K562 (cell line): ENCODE measurements at regions not wholly inside any gene's neighbourhood (a gene's known extent, or its start where the extent isn't known, plus 50 kb on each side); places are given as distances from the start of the nearest gene placed in this dataset.

Source experiments
- ATAC-seq: fragments of 200-7000 bp; cut with Tn5 transposase; 3 replicates; pipeline ENCODE4 v1.9.1; 2020; ENCODE audit warnings: moderate library complexity
- BruUV-seq: library from RNA; stranded (reverse); fragments of 400-500 nt; replicated peaks from 2 replicates; lab custom pipeline; 2021; lab: Mats Ljungman, UMichigan
- CTCF ChIA-PET: fragments of 300-600 bp; formaldehyde crosslinking; extraction: SDS; loops from one replicate; lab custom pipeline; 2021; ENCODE audit warnings: low intra/inter-chr PET ratio; lab: Yijun Ruan, JAX
- POLR2A ChIA-PET: fragments of 300-600, 350-650 bp; sonication (Branson Sonifier 250); formaldehyde crosslinking; extraction: SDS; loops from one replicate; lab custom pipeline; 2021; ENCODE audit warnings: antibody characterized with exemption, inconsistent platforms; lab: Yijun Ruan, JAX
- DNase-seq, 4 experiments: peaks; one replicate each; pipeline versions ENCODE4 v3.0.0 to v3.0.0-alpha.2; 2011 to 2018; ENCODE audit warnings: low spot score in 3 of 4, mixed read lengths in 3 of 4; ENCODE audit errors: extremely low read depth in 1 of 4
- FAIRE-seq: peaks from 2 replicates; lab custom pipeline; 2011; peaks lifted over from hg19 to GRCh38; lab: Jason Lieb, UNC
- H2AFZ ChIP-seq: 2 replicates; pipeline ENCODE4 v1.6.0; 2011; ENCODE audit warnings: low read depth, low read length, control low read depth, inconsistent platforms
- H3K27ac ChIP-seq: fragments of 200-600 bp; 3 replicates; pipeline ENCODE4 v1.8.0; 2011; ENCODE audit warnings: low read depth, mild to moderate bottlenecking, control low read depth, inconsistent platforms, low read length, moderate library complexity, mixed read lengths; ENCODE audit errors: extremely low read depth
- H3K27me3 ChIP-seq, 2 experiments: fragments of 300-600 bp in 1 of 2; 2 replicates in 1 of 2; 3 replicates in 1 of 2; pipeline versions ENCODE4 v1.6.0 to v1.8.0; 2011; ENCODE audit warnings: inconsistent platforms in 2 of 2, low read length in 2 of 2, mild to moderate bottlenecking in 1 of 2, mixed read lengths in 1 of 2, moderate library complexity in 1 of 2; ENCODE audit not compliant: control insufficient read depth in 2 of 2, insufficient read depth in 2 of 2
- H3K36me3 ChIP-seq: fragments of 300-600 bp; 3 replicates; pipeline ENCODE4 v1.8.0; 2011; ENCODE audit warnings: mild to moderate bottlenecking, low read length, inconsistent platforms; ENCODE audit not compliant: control insufficient read depth, insufficient read depth
- H3K4me1 ChIP-seq, 2 experiments: fragments of 200-600 bp in 1 of 2; replicated peaks in 1 of 2; 2 replicates in 1 of 2; 3 replicates in 1 of 2; pipeline versions ENCODE4 v1.5.1 to v1.8.0; 2011; ENCODE audit warnings: inconsistent platforms in 2 of 2, low read length in 2 of 2, mild to moderate bottlenecking in 1 of 2, mixed read lengths in 1 of 2, moderate library complexity in 1 of 2; ENCODE audit not compliant: control insufficient read depth in 2 of 2, insufficient read depth in 2 of 2
- H3K4me2 ChIP-seq: 2 replicates; pipeline ENCODE4 v1.6.1; 2011; ENCODE audit warnings: low read length, control low read depth, inconsistent platforms, mixed read lengths; ENCODE audit not compliant: insufficient read depth
- H3K4me3 ChIP-seq: fragments of 200-600 bp; sonication (generic), shearing (Covaris generic); 2 replicates; pipeline ENCODE4 v1.5.1; 2016; ENCODE audit warnings: control low read depth, inconsistent platforms
- H3K79me2 ChIP-seq: fragments of 200-600 bp; 3 replicates; pipeline ENCODE4 v1.8.0; 2011; ENCODE audit warnings: low read length, inconsistent platforms; ENCODE audit not compliant: control insufficient read depth, insufficient read depth
- H3K9ac ChIP-seq, 2 experiments: 2 replicates each; pipeline versions ENCODE4 v1.6.0 to v1.6.1; 2011; ENCODE audit warnings: low read depth in 2 of 2, low read length in 2 of 2, control low read depth in 1 of 2, inconsistent platforms in 1 of 2, mild to moderate bottlenecking in 1 of 2, mixed read lengths in 1 of 2; ENCODE audit not compliant: insufficient read depth in 1 of 2
- H3K9me1 ChIP-seq: one replicate; pipeline ENCODE4 v1.6.0; 2011; ENCODE audit warnings: inconsistent platforms, mild to moderate bottlenecking, low read length, moderate library complexity; ENCODE audit not compliant: control insufficient read depth, insufficient read depth
- H3K9me3 ChIP-seq: replicated peaks from 2 replicates; pipeline ENCODE4 v1.5.1; 2011; ENCODE audit warnings: low read depth, low read length, inconsistent platforms; ENCODE audit not compliant: control insufficient read depth, insufficient read depth
- H4K20me1 ChIP-seq: replicated peaks from 2 replicates; pipeline ENCODE4 v1.6.1; 2011; ENCODE audit warnings: low read length, inconsistent platforms, mixed read lengths; ENCODE audit not compliant: control insufficient read depth, insufficient read depth
- ZNF561 ChIP-seq: fragments of 450-650 bp; formaldehyde crosslinking; conservative IDR thresholded peaks from 2 replicates; pipeline ENCODE4 v1.4.0; 2020; ENCODE audit warnings: mild to moderate bottlenecking, moderate library complexity
- WGBS: fragments of 100-300 bp; shearing (Covaris generic); methylation state at CpG from one replicate; pipeline ENCODE4 v1.1.6; 2016; ENCODE audit warnings: low coverage, mixed read lengths; ENCODE audit not compliant: insufficient coverage; ENCODE audit errors: missing lambda C conversion rate; 5-methylcytosine and 5-hydroxymethylcytosine counted together
- in situ Hi-C: fragments of 300-500 bp; cut with MboI; formaldehyde crosslinking; loops from 4 replicates; pipeline ENCODE4 v1.15.0; 2018; ENCODE audit warnings: inconsistent platforms, mixed read lengths
- intact Hi-C: fragments of 100-400 bp; cut with micrococcal nuclease; formaldehyde crosslinking; loops from 2 replicates; pipeline ENCODE4 v1.14.2; 2022
- TF ChIP-seq, protein P1 (sequence below), 3 experiments: fragments of 200-800 bp in 1 of 3; fragments of 250-450 bp in 1 of 3; fragments of 450-650 bp in 1 of 3; sonication (Bioruptor Pico) in 1 of 3; sonication (Bioruptor generic) in 1 of 3; formaldehyde crosslinking in 1 of 3; IDR thresholded peaks; 2 replicates each; pipeline versions ENCODE4 v1.6.1 to v1.8.0; 2016 to 2022; ENCODE audit warnings: mild to moderate bottlenecking in 2 of 3, missing genetic modification characterization in 2 of 3, missing compliant biosample characterization in 1 of 3, moderate library complexity in 1 of 3
- TF ChIP-seq, protein P2 (sequence below): sonication (generic); formaldehyde crosslinking; IDR thresholded peaks from 2 replicates; pipeline ENCODE4 v1.8.0; 2022; ENCODE audit warnings: missing genetic modification reagents, mild to moderate bottlenecking, moderate library complexity, borderline replicate concordance

DNA sequence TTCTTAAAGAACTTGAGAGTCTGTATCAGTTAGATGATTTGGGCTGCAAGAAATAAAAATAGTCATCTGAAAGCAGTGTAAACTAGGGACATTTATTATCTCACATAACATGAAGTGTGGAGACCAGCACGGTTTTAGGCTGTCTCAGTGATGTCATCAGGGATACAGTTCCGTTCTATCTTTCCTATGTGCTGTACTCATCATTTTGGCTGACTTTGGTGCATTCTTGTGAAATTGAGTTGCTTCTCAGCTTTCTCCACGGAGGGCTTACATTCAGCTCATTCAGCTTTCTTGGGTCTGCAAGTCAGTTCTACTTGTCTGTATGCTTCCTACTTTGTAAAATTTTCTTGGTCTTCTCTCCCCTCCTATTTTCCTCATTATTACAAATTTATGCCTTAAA, 51.8 kb upstream of the LIN7C start:
- CTCF ChIA-PET: no interaction called here

More for the DNA sequence above, 51.8 kb upstream of the LIN7C start:
- H3K4me1 ChIP-seq: no peaks in the 10 kb centered on the region
- H3K27ac ChIP-seq: no peak overlapping the region
- no peaks in the 10 kb centered on the region for H3K9me3 ChIP-seq
- ATAC-seq (no peak), DNase-seq (no peak), FAIRE-seq (no peak)
- POLR2A ChIA-PET: no interaction called here
- H4K20me1 ChIP-seq: no peaks in the 10 kb centered on the region
- no peak overlapping the region for H3K4me3 ChIP-seq
- no peak overlapping the region for H3K9ac ChIP-seq
- WGBS: 0% methylated on average over 3 of the region's 3 CpGs
- intact Hi-C loops: no loop called here
- H3K27me3 ChIP-seq: no peaks in the 10 kb centered on the region
- TF ChIP-seq, protein P1, sequence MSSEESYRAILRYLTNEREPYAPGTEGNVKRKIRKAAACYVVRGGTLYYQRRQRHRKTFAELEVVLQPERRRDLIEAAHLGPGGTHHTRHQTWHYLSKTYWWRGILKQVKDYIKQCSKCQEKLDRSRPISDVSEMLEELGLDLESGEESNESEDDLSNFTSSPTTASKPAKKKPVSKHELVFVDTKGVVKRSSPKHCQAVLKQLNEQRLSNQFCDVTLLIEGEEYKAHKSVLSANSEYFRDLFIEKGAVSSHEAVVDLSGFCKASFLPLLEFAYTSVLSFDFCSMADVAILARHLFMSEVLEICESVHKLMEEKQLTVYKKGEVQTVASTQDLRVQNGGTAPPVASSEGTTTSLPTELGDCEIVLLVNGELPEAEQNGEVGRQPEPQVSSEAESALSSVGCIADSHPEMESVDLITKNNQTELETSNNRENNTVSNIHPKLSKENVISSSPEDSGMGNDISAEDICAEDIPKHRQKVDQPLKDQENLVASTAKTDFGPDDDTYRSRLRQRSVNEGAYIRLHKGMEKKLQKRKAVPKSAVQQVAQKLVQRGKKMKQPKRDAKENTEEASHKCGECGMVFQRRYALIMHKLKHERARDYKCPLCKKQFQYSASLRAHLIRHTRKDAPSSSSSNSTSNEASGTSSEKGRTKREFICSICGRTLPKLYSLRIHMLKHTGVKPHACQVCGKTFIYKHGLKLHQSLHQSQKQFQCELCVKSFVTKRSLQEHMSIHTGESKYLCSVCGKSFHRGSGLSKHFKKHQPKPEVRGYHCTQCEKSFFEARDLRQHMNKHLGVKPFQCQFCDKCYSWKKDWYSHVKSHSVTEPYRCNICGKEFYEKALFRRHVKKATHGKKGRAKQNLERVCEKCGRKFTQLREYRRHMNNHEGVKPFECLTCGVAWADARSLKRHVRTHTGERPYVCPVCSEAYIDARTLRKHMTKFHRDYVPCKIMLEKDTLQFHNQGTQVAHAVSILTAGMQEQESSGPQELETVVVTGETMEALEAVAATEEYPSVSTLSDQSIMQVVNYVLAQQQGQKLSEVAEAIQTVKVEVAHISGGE (CRISPR knock-in tag; IDR thresholded peaks at IDR 0.05): no peak
- no peak for TF ChIP-seq ZNF561
- TF ChIP-seq, protein P2, sequence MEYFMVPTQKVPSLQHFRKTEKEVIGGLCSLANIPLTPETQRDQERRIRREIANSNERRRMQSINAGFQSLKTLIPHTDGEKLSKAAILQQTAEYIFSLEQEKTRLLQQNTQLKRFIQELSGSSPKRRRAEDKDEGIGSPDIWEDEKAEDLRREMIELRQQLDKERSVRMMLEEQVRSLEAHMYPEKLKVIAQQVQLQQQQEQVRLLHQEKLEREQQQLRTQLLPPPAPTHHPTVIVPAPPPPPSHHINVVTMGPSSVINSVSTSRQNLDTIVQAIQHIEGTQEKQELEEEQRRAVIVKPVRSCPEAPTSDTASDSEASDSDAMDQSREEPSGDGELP (CRISPR knock-in tag): no peak
- no peak overlapping the region for H2AFZ ChIP-seq
- no peaks in the 10 kb centered on the region for H3K36me3 ChIP-seq
- in situ Hi-C loops: no loop called here
- no peak overlapping the region for H3K4me2 ChIP-seq
- H3K9me1 ChIP-seq: no peaks in the 10 kb centered on the region
- H3K79me2 ChIP-seq: no peaks in the 10 kb centered on the region
- BruUV-seq: no TSS peak
